SH-SY5Y (cell line): ENCODE measurements at regions not wholly inside any gene's neighbourhood (a gene's known extent, or its start where the extent isn't known, plus 50 kb on each side); places are given as distances from the start of the nearest gene placed in this dataset.

Experiments
- GATA2 ChIP-seq: IDR thresholded peaks from 2 replicates; pipeline ENCODE4 v1.6.1; 2011; ENCODE audit warnings: mild to moderate bottlenecking, low read depth, low read length
- GATA3 ChIP-seq: IDR thresholded peaks from 2 replicates; pipeline ENCODE4 v1.6.1; 2011; ENCODE audit warnings: low read depth, mild to moderate bottlenecking, low read length, moderate library complexity

- TF ChIP-seq GATA3 (no peak), GATA2 (no peak)
Measured at GRCh38 chr4:178955614-178956013, 1513.4 kb upstream of the AGA start.
